ENCODE measurements at regions not wholly inside any gene's neighbourhood (a gene's known extent, or its start where the extent isn't known, plus 50 kb on each side); places are given as distances from the start of the nearest gene placed in this dataset.

DNA sequence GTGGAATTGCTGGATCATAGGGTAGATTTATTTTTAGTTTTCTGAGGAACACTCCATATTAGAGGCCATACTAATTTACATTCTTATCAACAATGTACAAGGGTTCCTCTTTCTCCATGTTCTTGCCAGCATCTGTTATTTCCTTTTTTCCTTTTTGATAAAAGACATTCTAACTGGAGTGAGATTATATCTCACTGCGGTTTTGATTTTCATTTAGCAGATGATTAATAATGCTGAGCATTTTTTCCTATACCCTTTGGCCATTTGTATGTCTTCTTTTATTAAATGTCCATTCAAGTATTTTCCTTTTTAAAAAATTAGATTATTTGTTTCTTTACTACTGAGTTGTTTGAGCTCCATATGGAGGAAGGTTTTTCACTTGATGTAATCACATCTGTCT, 1189.5 kb downstream of the ZPLD1 start:
- Histone ChIP-seq H3K36me3 (ENCODE audit: insufficient read depth, low read length) (no peaks in the 10 kb centered on the region), H3K4me2 (ENCODE audit: insufficient read depth, low read length) (no peak overlapping the region), H3K4me1 (ENCODE audit: insufficient read depth, low read length) (no peaks in the 10 kb centered on the region), H4K20me1 (ENCODE audit: insufficient read depth, low read length) (no peaks in the 10 kb centered on the region), H3K79me2 (ENCODE audit: insufficient read depth, low read length) (no peaks in the 10 kb centered on the region), H2AFZ (ENCODE audit: low read length) (no peak overlapping the region), H3K4me3 (ENCODE audit: insufficient read depth, low read length) (no peak overlapping the region), H3K9me3 (ENCODE audit: low read depth, low read length) (peaks cover 1% of the 10 kb centered on the region), H3K27me3 (ENCODE audit: insufficient read depth, low read length) (no peaks in the 10 kb centered on the region), H3K27ac (ENCODE audit: low read depth, low read length) (no peak overlapping the region)
- TF ChIP-seq CTCF (IDR thresholded peaks at IDR 0.05; ENCODE audit: extremely low read depth, low read depth, low read length): no peak
- DNase-seq (ENCODE audit: insufficient read length, low spot score, missing footprints): no peak

GRCh38 chr3:103629391-103629790, 1194.6 kb downstream of the ZPLD1 start:
- DNase-seq (ENCODE audit: insufficient read length, low spot score, missing footprints): no peak
- no peak overlapping the region for H2AFZ ChIP-seq (ENCODE audit: low read length)
- H3K36me3 ChIP-seq (ENCODE audit: insufficient read depth, low read length): no peaks in the 10 kb centered on the region
- peaks cover 7% of the 10 kb centered on the region for H3K9me3 ChIP-seq (ENCODE audit: low read depth, low read length)
- H3K27ac ChIP-seq (ENCODE audit: low read depth, low read length): no peak overlapping the region
- H4K20me1 ChIP-seq (ENCODE audit: insufficient read depth, low read length): no peaks in the 10 kb centered on the region
- H3K4me2 ChIP-seq (ENCODE audit: insufficient read depth, low read length): no peak overlapping the region
- H3K79me2 ChIP-seq (ENCODE audit: insufficient read depth, low read length): no peaks in the 10 kb centered on the region
- H3K4me1 ChIP-seq (ENCODE audit: insufficient read depth, low read length): no peaks in the 10 kb centered on the region
- no peaks in the 10 kb centered on the region for H3K27me3 ChIP-seq (ENCODE audit: insufficient read depth, low read length)
- H3K4me3 ChIP-seq (ENCODE audit: insufficient read depth, low read length): no peak overlapping the region
- TF ChIP-seq CTCF (IDR thresholded peaks at IDR 0.05; ENCODE audit: extremely low read depth, low read depth, low read length): no peak

DNA sequence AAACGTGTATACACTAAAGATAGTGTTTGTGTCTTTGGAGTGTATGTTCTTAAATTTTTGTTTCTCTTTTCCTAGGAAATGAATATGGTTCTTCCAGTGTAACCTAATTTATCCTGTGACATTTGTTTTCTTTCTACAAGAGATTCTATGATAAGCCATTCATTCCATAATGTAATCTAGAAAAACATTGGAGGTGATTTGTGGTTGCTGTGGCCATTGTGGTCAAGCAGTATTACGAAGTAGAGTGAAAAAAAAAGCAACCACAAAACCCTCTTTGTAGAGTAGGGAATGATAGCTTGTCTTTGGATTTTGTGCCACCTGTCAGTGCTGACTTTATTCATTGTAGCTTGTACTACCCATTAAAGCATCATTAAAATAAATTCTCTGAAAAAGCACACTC, 1209.6 kb downstream of the ZPLD1 start:
- no peaks in the 10 kb centered on the region for H3K4me1 ChIP-seq (ENCODE audit: insufficient read depth, low read length)
- H3K79me2 ChIP-seq (ENCODE audit: insufficient read depth, low read length): no peaks in the 10 kb centered on the region
- no peak overlapping the region for H2AFZ ChIP-seq (ENCODE audit: low read length)
- H4K20me1 ChIP-seq (ENCODE audit: insufficient read depth, low read length): no peaks in the 10 kb centered on the region
- no peaks in the 10 kb centered on the region for H3K27me3 ChIP-seq (ENCODE audit: insufficient read depth, low read length)
- no peaks in the 10 kb centered on the region for H3K36me3 ChIP-seq (ENCODE audit: insufficient read depth, low read length)
- no peak overlapping the region for H3K4me3 ChIP-seq (ENCODE audit: insufficient read depth, low read length)
- no peaks in the 10 kb centered on the region for H3K9me3 ChIP-seq (ENCODE audit: low read depth, low read length)
- H3K27ac ChIP-seq (ENCODE audit: low read depth, low read length): no peak overlapping the region
- no peak overlapping the region for H3K4me2 ChIP-seq (ENCODE audit: insufficient read depth, low read length)
- DNase-seq (ENCODE audit: insufficient read length, low spot score, missing footprints): no peak
- no peak for TF ChIP-seq CTCF (IDR thresholded peaks at IDR 0.05; ENCODE audit: extremely low read depth, low read depth, low read length)

DNA sequence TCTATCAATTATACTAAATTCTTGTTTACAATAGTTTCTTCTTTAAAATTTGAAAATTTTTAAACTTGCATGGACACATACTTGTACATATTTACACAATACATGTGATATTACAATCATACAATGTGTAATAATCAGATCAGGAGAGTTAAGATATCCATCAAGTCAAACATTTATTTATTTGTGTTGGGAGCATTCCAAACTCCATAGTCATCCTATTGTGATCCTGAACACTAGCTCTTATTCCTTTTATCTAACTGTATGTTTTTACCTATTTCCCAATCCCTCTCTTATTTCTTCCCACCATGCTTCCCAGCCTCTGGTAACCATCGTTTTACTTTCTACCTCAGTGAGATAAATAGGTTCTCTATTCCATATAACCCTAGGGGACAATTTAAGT, 1219.2 kb downstream of the ZPLD1 start:
- Histone ChIP-seq H3K79me2 (ENCODE audit: insufficient read depth, low read length) (no peaks in the 10 kb centered on the region), H4K20me1 (ENCODE audit: insufficient read depth, low read length) (no peaks in the 10 kb centered on the region), H3K4me1 (ENCODE audit: insufficient read depth, low read length) (no peaks in the 10 kb centered on the region), H3K27me3 (ENCODE audit: insufficient read depth, low read length) (no peaks in the 10 kb centered on the region), H3K27ac (ENCODE audit: low read depth, low read length) (no peak overlapping the region), H3K36me3 (ENCODE audit: insufficient read depth, low read length) (no peaks in the 10 kb centered on the region), H3K4me2 (ENCODE audit: insufficient read depth, low read length) (no peak overlapping the region), H3K4me3 (ENCODE audit: insufficient read depth, low read length) (no peak overlapping the region), H2AFZ (ENCODE audit: low read length) (no peak overlapping the region), H3K9me3 (ENCODE audit: low read depth, low read length) (no peaks in the 10 kb centered on the region)
- no peak for DNase-seq (ENCODE audit: insufficient read length, low spot score, missing footprints)
- no peak for TF ChIP-seq CTCF (IDR thresholded peaks at IDR 0.05; ENCODE audit: extremely low read depth, low read depth, low read length)

All from osteoblast (primary cell).